IPS DF 6.9 (cell line): ENCODE measurements at regions not wholly inside any gene's neighbourhood (a gene's known extent, or its start where the extent isn't known, plus 50 kb on each side); places are given as distances from the start of the nearest gene placed in this dataset.

Source experiments
- DNase-seq: peaks from one replicate; pipeline ENCODE4 v3.0.0-alpha.2; 2013; ENCODE audit warnings: low read depth, low spot score
- H3K27ac ChIP-seq: one replicate; pipeline ENCODE4 v1.5.1; 2013; ENCODE audit warnings: low read length, control low read depth
- H3K27me3 ChIP-seq: 2 replicates; pipeline ENCODE4 v1.6.1; 2013; ENCODE audit warnings: mild to moderate bottlenecking, low read length; ENCODE audit not compliant: control insufficient read depth, insufficient read depth
- H3K36me3 ChIP-seq: 2 replicates; pipeline ENCODE4 v1.6.1; 2013; ENCODE audit warnings: low read length; ENCODE audit not compliant: control insufficient read depth, insufficient read depth
- H3K4me1 ChIP-seq: 2 replicates; pipeline ENCODE4 v1.6.1; 2013; ENCODE audit warnings: low read length; ENCODE audit not compliant: control insufficient read depth, insufficient read depth
- H3K4me3 ChIP-seq: 2 replicates; pipeline ENCODE4 v1.5.1; 2013; ENCODE audit warnings: mild to moderate bottlenecking, low read length
- H3K9me3 ChIP-seq: 2 replicates; pipeline ENCODE4 v1.6.1; 2013; ENCODE audit warnings: low read length, inconsistent platforms; ENCODE audit not compliant: control insufficient read depth, insufficient read depth
- WGBS: extraction: QIAGEN DNeasy Blood & Tissue Kit; methylation state at CpG from one replicate; pipeline ENCODE4 v1.1.7; 2013; ENCODE audit warnings: mixed read lengths, missing lambda C conversion rate; ENCODE audit not compliant: insufficient read length, insufficient coverage; 5-methylcytosine and 5-hydroxymethylcytosine counted together

GRCh38 chr10:83592337-83592935, 546.9 kb upstream of the GHITM start:
- no peak for DNase-seq
- H3K36me3 ChIP-seq, result no peaks in the 10 kb centered on the region
- H3K9me3 ChIP-seq, result no peaks in the 10 kb centered on the region
- no peaks in the 10 kb centered on the region for H3K4me1 ChIP-seq
- WGBS, result no CpG with 5 or more reads among the region's 1 CpG
- H3K4me3 ChIP-seq, result no peak overlapping the region
- no peaks in the 10 kb centered on the region for H3K27me3 ChIP-seq
- H3K27ac ChIP-seq, result no peak overlapping the region

- Histone ChIP-seq H3K9me3 (no peaks in the 10 kb centered on the region), H3K36me3 (no peaks in the 10 kb centered on the region), H3K27ac (no peak overlapping the region), H3K27me3 (no peaks in the 10 kb centered on the region), H3K4me1 (no peaks in the 10 kb centered on the region), H3K4me3 (no peak overlapping the region)
- WGBS, result no CpG with 5 or more reads among the region's 1 CpG
- DNase-seq, result no peak
Observed at GRCh38 chr10:83603708-83604107, 535.6 kb upstream of the GHITM start.

GRCh38 chr10:83605783-83606630, 533.3 kb upstream of the GHITM start:
- H3K27ac ChIP-seq, result no peak overlapping the region
- H3K9me3 ChIP-seq, result no peaks in the 10 kb centered on the region
- no peaks in the 10 kb centered on the region for H3K36me3 ChIP-seq
- no peaks in the 10 kb centered on the region for H3K4me1 ChIP-seq
- peak; percentile 13 for DNase-seq
- no peaks in the 10 kb centered on the region for H3K27me3 ChIP-seq
- no CpG with 5 or more reads among the region's 2 CpGs for WGBS
- H3K4me3 ChIP-seq, result no peak overlapping the region

- Histone ChIP-seq H3K27ac (no peak overlapping the region), H3K4me1 (no peaks in the 10 kb centered on the region), H3K9me3 (no peaks in the 10 kb centered on the region), H3K36me3 (no peaks in the 10 kb centered on the region), H3K4me3 (no peak overlapping the region), H3K27me3 (no peaks in the 10 kb centered on the region)
- DNase-seq, result no peak
- no CpG with 5 or more reads among the region's 7 CpGs for WGBS
Observed at GRCh38 chr10:83607959-83608745, 531.2 kb upstream of the GHITM start.

GRCh38 chr10:83612050-83612449, 527.3 kb upstream of the GHITM start:
- no peaks in the 10 kb centered on the region for H3K4me1 ChIP-seq
- no peaks in the 10 kb centered on the region for H3K9me3 ChIP-seq
- no peaks in the 10 kb centered on the region for H3K36me3 ChIP-seq
- no CpG with 5 or more reads among the region's 4 CpGs for WGBS
- no peak overlapping the region for H3K27ac ChIP-seq
- H3K27me3 ChIP-seq, result no peaks in the 10 kb centered on the region
- no peak for DNase-seq
- H3K4me3 ChIP-seq, result no peak overlapping the region

GRCh38 chr10:83612746-83613145, 526.6 kb upstream of the GHITM start:
- H3K4me3 ChIP-seq, result no peak overlapping the region
- DNase-seq, result no peak
- H3K27me3 ChIP-seq, result no peaks in the 10 kb centered on the region
- H3K36me3 ChIP-seq, result no peaks in the 10 kb centered on the region
- H3K27ac ChIP-seq, result no peak overlapping the region
- H3K4me1 ChIP-seq, result no peaks in the 10 kb centered on the region
- no CpG with 5 or more reads among the region's 2 CpGs for WGBS
- no peaks in the 10 kb centered on the region for H3K9me3 ChIP-seq

GRCh38 chr10:83617172-83617571, 522.1 kb upstream of the GHITM start:
- H3K9me3 ChIP-seq, result no peaks in the 10 kb centered on the region
- no peaks in the 10 kb centered on the region for H3K36me3 ChIP-seq
- no CpG with 5 or more reads among the region's 1 CpG for WGBS
- no peak for DNase-seq
- H3K4me1 ChIP-seq, result no peaks in the 10 kb centered on the region
- H3K27me3 ChIP-seq, result no peaks in the 10 kb centered on the region
- no peak overlapping the region for H3K27ac ChIP-seq
- H3K4me3 ChIP-seq, result no peak overlapping the region

GRCh38 chr10:83617692-83618545, 521.4 kb upstream of the GHITM start:
- no peak overlapping the region for H3K27ac ChIP-seq
- no peaks in the 10 kb centered on the region for H3K9me3 ChIP-seq
- no peak for DNase-seq
- no peak overlapping the region for H3K4me3 ChIP-seq
- H3K27me3 ChIP-seq, result no peaks in the 10 kb centered on the region
- H3K36me3 ChIP-seq, result no peaks in the 10 kb centered on the region
- no peaks in the 10 kb centered on the region for H3K4me1 ChIP-seq
- no CpG with 5 or more reads among the region's 5 CpGs for WGBS

GRCh38 chr10:83625831-83626360, 513.4 kb upstream of the GHITM start:
- DNase-seq, result no peak
- no peaks in the 10 kb centered on the region for H3K4me1 ChIP-seq
- H3K27me3 ChIP-seq, result no peaks in the 10 kb centered on the region
- no peaks in the 10 kb centered on the region for H3K36me3 ChIP-seq
- no peak overlapping the region for H3K27ac ChIP-seq
- no peaks in the 10 kb centered on the region for H3K9me3 ChIP-seq
- H3K4me3 ChIP-seq, result no peak overlapping the region
- WGBS, result no CpG with 5 or more reads among the region's 5 CpGs

GRCh38 chr10:83632701-83633100, 506.6 kb upstream of the GHITM start:
- no peak overlapping the region for H3K27ac ChIP-seq

More at GRCh38 chr10:83632701-83633100, 506.6 kb upstream of the GHITM start:
- Histone ChIP-seq H3K4me3 (no peak overlapping the region), H3K27me3 (no peaks in the 10 kb centered on the region), H3K4me1 (no peaks in the 10 kb centered on the region), H3K9me3 (no peaks in the 10 kb centered on the region), H3K36me3 (no peaks in the 10 kb centered on the region)
- DNase-seq, result no peak
